Breast epithelium (tissue), 3 donors: ENCODE measurements at regions not wholly inside any gene's neighbourhood (a gene's known extent, or its start where the extent isn't known, plus 50 kb on each side); places are given as distances from the start of the nearest gene placed in this dataset.

Source experiments
- POLR2AphosphoS5 ChIP-seq, 3 donors: sonication (generic); formaldehyde crosslinking; IDR thresholded peaks; one replicate each; pipeline ENCODE4 v1.6.1; 2017; ENCODE audit warnings: antibody characterized with exemption in 3 of 3
- TF ChIP-seq, protein P1 (sequence below), 3 donors: fragments of 450-650 bp; IDR thresholded peaks; one replicate each; pipeline ENCODE4 v1.5.1; 2016 to 2017; ENCODE audit warnings: antibody characterized with exemption in 3 of 3, mild to moderate bottlenecking in 3 of 3, moderate library complexity in 3 of 3

DNA sequence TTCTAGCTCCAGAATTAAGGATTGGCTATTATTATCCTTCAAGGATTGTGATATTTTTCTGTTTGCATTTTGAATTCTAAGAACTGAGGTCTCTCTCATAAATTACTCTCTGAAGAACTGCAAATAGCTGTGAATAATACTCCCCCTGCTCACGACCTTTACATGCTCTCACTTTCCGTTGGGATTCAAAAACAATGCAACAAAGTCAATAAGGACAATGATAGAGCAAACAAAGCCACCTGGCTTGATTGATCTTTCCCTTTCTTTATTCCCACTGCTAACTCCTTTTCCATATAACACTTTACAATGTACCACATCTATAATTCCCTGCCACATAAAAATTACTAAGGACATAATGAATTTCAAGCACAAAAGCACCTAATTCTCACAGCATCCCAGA is 523.0 kb upstream of the CA10 start:
- TF ChIP-seq POLR2AphosphoS5 (IDR thresholded peaks at IDR 0.05): no peak
- TF ChIP-seq, protein P1, sequence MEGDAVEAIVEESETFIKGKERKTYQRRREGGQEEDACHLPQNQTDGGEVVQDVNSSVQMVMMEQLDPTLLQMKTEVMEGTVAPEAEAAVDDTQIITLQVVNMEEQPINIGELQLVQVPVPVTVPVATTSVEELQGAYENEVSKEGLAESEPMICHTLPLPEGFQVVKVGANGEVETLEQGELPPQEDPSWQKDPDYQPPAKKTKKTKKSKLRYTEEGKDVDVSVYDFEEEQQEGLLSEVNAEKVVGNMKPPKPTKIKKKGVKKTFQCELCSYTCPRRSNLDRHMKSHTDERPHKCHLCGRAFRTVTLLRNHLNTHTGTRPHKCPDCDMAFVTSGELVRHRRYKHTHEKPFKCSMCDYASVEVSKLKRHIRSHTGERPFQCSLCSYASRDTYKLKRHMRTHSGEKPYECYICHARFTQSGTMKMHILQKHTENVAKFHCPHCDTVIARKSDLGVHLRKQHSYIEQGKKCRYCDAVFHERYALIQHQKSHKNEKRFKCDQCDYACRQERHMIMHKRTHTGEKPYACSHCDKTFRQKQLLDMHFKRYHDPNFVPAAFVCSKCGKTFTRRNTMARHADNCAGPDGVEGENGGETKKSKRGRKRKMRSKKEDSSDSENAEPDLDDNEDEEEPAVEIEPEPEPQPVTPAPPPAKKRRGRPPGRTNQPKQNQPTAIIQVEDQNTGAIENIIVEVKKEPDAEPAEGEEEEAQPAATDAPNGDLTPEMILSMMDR (IDR thresholded peaks at IDR 0.05): no peak
